ENCODE measurements at regions not wholly inside any gene's neighbourhood (a gene's known extent, or its start where the extent isn't known, plus 50 kb on each side); places are given as distances from the start of the nearest gene placed in this dataset.

DNA sequence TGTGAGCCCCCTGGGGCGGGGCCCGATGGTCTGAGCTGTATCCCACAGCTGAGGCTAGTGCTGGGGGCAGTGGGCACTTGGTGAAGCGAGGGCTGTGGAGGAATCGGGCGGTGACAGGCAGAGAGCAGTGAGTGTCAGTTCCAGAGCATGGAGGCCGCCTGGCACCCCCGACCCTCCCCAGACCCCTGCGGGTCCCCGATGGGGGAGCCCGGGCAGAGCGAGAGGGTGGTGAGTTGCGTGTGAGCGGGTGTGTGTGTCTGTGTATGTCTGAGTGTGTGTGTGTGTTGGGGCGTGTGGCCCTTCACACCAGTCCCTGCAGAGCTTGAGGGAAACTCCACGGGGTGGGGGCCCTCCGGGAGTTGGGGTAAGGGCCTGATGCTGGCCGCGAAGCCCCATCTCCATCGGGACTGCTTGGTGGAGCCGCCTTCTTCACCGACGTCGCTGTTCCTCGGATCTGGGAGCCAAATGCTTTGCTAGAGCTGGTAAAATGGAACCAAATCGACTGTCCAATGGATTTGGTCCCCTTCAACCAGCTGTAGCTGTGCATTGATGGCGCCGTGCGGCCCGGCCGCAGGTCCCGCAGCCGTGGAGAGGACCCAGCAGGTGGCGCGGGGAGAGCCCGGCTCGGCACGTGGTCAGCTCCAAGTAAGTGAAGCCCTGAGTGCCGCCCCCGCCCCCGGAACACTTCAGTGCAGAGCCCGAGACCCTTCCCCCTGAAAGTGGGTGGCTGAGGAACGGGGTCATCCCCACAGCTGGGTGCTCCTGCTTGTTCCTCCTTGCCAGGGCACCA lies 77.7 kb upstream of the SLCO4A1 start:
- in situ Hi-C loops (cut with MboI; ENCODE audit: low pct_unique_long_range_greater_than_20kb, low sequenced_read_pairs, unreplicated experiment), result no loop called here
- no peak for DNase-seq (ENCODE audit: low spot score)
- TF ChIP-seq, protein P1, sequence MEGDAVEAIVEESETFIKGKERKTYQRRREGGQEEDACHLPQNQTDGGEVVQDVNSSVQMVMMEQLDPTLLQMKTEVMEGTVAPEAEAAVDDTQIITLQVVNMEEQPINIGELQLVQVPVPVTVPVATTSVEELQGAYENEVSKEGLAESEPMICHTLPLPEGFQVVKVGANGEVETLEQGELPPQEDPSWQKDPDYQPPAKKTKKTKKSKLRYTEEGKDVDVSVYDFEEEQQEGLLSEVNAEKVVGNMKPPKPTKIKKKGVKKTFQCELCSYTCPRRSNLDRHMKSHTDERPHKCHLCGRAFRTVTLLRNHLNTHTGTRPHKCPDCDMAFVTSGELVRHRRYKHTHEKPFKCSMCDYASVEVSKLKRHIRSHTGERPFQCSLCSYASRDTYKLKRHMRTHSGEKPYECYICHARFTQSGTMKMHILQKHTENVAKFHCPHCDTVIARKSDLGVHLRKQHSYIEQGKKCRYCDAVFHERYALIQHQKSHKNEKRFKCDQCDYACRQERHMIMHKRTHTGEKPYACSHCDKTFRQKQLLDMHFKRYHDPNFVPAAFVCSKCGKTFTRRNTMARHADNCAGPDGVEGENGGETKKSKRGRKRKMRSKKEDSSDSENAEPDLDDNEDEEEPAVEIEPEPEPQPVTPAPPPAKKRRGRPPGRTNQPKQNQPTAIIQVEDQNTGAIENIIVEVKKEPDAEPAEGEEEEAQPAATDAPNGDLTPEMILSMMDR (IDR thresholded peaks at IDR 0.05; ENCODE audit: extremely low read depth, insufficient read depth, missing control alignments), result no peak

DNA sequence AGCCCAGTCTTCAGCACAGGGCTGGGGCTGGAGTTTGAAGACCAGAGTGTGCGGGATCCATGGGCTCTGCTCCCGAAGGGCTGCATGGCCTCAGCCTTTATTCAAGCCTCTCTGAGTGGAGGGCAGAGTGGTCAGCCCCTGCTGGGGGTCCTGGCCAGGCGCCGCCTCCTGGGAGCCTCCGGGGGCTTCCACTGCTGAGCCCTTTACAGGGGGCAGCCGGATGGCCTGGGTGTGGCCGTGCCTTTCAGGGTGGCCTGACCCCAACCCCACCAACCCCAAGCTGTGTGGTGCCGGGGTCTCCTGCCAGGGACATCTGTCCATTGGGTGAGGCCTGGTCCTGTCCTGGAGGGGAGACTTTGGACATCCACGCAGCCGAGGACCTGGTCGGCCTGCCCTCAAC lies 76.0 kb upstream of the SLCO4A1 start:
- TF ChIP-seq, protein P1 (IDR thresholded peaks at IDR 0.05; ENCODE audit: extremely low read depth, insufficient read depth, missing control alignments), result no peak
- in situ Hi-C loops (cut with MboI; ENCODE audit: low pct_unique_long_range_greater_than_20kb, low sequenced_read_pairs, unreplicated experiment), result no loop called here
- no peak for DNase-seq (ENCODE audit: low spot score)

DNA sequence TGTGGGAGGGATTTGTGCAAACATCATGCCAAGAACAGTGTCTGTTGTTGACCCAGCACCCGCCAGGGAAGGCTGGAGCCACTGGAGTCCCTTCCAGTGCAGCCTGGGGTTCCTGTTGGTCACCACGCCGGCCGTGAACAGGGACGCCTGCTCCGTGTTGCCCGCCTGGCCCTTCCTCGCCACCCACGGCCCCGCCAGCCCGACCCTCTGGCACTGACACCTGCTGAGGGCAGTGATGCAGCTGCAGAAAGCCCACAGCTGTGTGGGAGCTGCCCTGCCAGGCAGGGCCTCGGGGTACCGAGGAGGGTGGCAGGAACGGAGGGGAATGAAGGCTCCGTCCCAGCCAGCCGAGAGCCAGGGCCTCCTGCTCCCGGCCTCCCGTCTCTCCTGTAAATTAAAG lies 75.5 kb upstream of the SLCO4A1 start:
- no peak for DNase-seq (ENCODE audit: low spot score)
- in situ Hi-C loops (cut with MboI; ENCODE audit: low pct_unique_long_range_greater_than_20kb, low sequenced_read_pairs, unreplicated experiment), result no loop called here
- TF ChIP-seq, protein P1 (IDR thresholded peaks at IDR 0.05; ENCODE audit: extremely low read depth, insufficient read depth, missing control alignments), result no peak

DNA sequence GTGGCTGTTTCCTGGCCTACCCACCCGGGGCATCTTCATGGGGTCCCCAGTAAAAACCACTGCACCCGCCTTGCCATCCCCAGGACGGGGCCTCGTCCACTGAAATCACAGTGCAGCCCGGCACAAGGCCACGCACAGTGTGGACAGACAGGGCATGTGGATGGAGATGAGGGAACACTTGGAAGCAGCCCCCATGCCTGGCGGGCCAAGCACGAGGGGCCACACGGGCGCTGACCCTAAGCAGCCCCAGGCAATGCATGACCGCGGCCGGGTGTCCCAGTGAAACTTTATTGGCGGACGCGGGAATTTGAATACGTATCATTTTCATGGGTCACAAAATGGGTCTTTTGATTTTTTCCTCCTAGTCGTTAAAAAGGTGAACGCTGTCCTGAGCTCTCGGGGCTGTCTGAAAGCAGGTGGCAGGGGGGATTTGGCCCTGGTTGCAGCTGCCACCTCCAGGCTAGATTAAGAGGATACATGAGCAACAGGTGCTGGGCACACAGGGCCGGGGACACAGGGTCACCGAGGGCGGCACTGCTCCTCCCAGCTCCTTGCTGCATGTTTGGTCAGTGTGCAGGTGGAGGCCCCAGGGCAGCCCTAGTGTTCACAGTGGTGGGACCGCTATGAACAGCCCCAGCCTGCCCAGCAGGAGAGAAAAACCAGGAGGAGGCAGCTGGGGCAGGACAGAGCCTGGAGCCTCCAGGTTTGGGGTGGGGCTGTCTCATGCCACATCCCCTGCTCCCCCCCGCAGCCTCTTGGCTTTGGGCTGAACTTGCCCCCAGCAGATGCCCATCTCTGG lies 74.9 kb upstream of the SLCO4A1 start:
- in situ Hi-C loops (cut with MboI; ENCODE audit: low pct_unique_long_range_greater_than_20kb, low sequenced_read_pairs, unreplicated experiment), result no loop called here
- TF ChIP-seq, protein P1 (IDR thresholded peaks at IDR 0.05; ENCODE audit: extremely low read depth, insufficient read depth, missing control alignments), result no peak
- no peak for DNase-seq (ENCODE audit: low spot score)

DNA sequence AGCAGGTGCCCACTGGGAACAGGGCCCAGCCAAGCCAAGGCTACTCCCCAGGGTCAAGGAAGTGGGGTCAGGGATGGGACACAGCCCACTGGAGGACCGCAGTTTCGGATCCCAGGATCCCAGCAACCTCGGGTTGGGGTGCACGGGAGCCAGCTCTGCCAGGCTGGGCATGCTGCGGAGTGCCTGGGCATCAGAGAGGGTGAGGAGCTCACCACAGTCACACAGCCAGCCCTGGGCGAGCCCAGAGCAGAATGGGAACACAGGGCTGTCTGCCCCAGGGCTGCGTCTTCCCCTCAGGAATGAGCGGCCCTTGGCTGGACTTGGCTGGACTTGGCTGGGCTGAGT lies 74.3 kb upstream of the SLCO4A1 start:
- in situ Hi-C loops (cut with MboI; ENCODE audit: low pct_unique_long_range_greater_than_20kb, low sequenced_read_pairs, unreplicated experiment), result no loop called here
- DNase-seq (ENCODE audit: low spot score), result no peak
- TF ChIP-seq, protein P1 (IDR thresholded peaks at IDR 0.05; ENCODE audit: extremely low read depth, insufficient read depth, missing control alignments), result no peak

DNA sequence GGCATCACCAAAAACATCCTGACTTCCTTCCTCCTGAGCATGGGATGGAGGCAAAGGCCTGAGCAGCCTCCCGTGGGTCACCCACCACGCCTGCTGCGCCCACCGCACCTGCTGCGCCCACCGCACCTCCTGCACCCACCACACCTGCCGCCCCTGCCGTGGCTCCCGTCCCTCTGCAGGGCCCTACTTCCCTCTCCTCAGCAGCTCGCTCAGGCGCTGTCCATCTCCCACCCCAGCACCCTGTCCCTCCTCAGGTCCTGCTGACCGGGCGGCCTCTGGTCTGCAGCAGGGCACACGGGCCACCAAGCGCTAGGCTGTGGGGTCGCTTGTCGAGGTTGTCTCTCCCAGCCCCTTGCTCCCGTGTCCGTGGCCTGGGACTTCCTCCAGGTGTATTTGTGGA lies 72.7 kb upstream of the SLCO4A1 start:
- DNase-seq (ENCODE audit: low spot score), result no peak
- TF ChIP-seq, protein P1 (IDR thresholded peaks at IDR 0.05; ENCODE audit: extremely low read depth, insufficient read depth, missing control alignments), result no peak
- in situ Hi-C loops (cut with MboI; ENCODE audit: low pct_unique_long_range_greater_than_20kb, low sequenced_read_pairs, unreplicated experiment), result no loop called here

All from GM13977 (cell line).